HG03571 (cell line): ENCODE measurements at regions not wholly inside any gene's neighbourhood (a gene's known extent, or its start where the extent isn't known, plus 50 kb on each side); places are given as distances from the start of the nearest gene placed in this dataset.

Source experiments
- ATAC-seq: cut with Tn5 transposase; IDR thresholded peaks from one replicate; pipeline ENCODE4 v1.9.1; 2021; ENCODE audit not compliant: unreplicated experiment

GRCh38 chr13:73481886-73482445, 423.2 kb downstream of the KLF5 start:
- no peak for ATAC-seq

- no peak for ATAC-seq
Observed at GRCh38 chr13:73480779-73481559, 422.2 kb downstream of the KLF5 start.

GRCh38 chr13:73479856-73480255, 421.1 kb downstream of the KLF5 start:
- no peak for ATAC-seq

- ATAC-seq = no peak
Observed at GRCh38 chr13:73479351-73479750, 420.5 kb downstream of the KLF5 start.

GRCh38 chr13:73477441-73477840, 418.6 kb downstream of the KLF5 start:
- ATAC-seq = no peak

GRCh38 chr13:73473016-73473415, 414.2 kb downstream of the KLF5 start:
- ATAC-seq = no peak

GRCh38 chr13:73467125-73467524, 408.3 kb downstream of the KLF5 start:
- no peak for ATAC-seq

- ATAC-seq = no peak
Observed at GRCh38 chr13:73466561-73466960, 407.8 kb downstream of the KLF5 start.

GRCh38 chr13:73465617-73465971, 406.8 kb downstream of the KLF5 start:
- no peak for ATAC-seq

- ATAC-seq = no peak
Observed at GRCh38 chr13:73464758-73465616, 406.2 kb downstream of the KLF5 start.

- ATAC-seq = no peak
Observed at GRCh38 chr13:73462241-73462640, 403.4 kb downstream of the KLF5 start.

- ATAC-seq = no peak
Observed at GRCh38 chr13:73451221-73452029, 392.6 kb downstream of the KLF5 start.

GRCh38 chr13:73450583-73450982, 391.8 kb downstream of the KLF5 start:
- ATAC-seq = no peak

GRCh38 chr13:73449252-73449651, 390.4 kb downstream of the KLF5 start:
- no peak for ATAC-seq

- ATAC-seq = no peak
Observed at GRCh38 chr13:73440296-73440895, 381.6 kb downstream of the KLF5 start.

- ATAC-seq = no peak
Observed at GRCh38 chr13:73433890-73434289, 375.1 kb downstream of the KLF5 start.

GRCh38 chr13:73433458-73433857, 374.7 kb downstream of the KLF5 start:
- no peak for ATAC-seq

- no peak for ATAC-seq
Observed at GRCh38 chr13:73429701-73430100, 370.9 kb downstream of the KLF5 start.

GRCh38 chr13:73428706-73429105, 369.9 kb downstream of the KLF5 start:
- no peak for ATAC-seq

- ATAC-seq = no peak
Observed at GRCh38 chr13:73428137-73428536, 369.3 kb downstream of the KLF5 start.

- no peak for ATAC-seq
Observed at GRCh38 chr13:73422973-73423372, 364.2 kb downstream of the KLF5 start.
